Stomach (tissue), 8 donors: ENCODE measurements at regions not wholly inside any gene's neighbourhood (a gene's known extent, or its start where the extent isn't known, plus 50 kb on each side); places are given as distances from the start of the nearest gene placed in this dataset.
"Not testable (repeated sequence)": the region's sequence is repeated elsewhere in the genome, so short reads cannot be mapped to it uniquely, and the experiment has no call there.

ENCODE experiments used
- DNase-seq, 2 donors: peaks; one replicate each; pipeline versions ENCODE4 v3.0.0 to v3.0.0-alpha.2; 2013 to 2019
- H3K27ac ChIP-seq, 5 donors: fragments of 200-600 bp in 4 of 5; sonication (generic) in 4 of 5; one replicate each; pipeline ENCODE4 v1.5.1; 2013 to 2019; ENCODE audit warnings: mild to moderate bottlenecking in 1 of 5, moderate library complexity in 1 of 5
- H3K27me3 ChIP-seq, 3 donors: fragments of 200-600 bp; sonication (generic); one replicate each; pipeline ENCODE4 v1.5.1; 2017 to 2019; ENCODE audit warnings: mixed run types in 1 of 3
- H3K36me3 ChIP-seq, 4 donors: fragments of 200-600 bp; sonication (generic); 1 replicate in 3 of 4; 2 replicates in 1 of 4; pipeline ENCODE4 v1.5.1; 2016 to 2019
- H3K4me1 ChIP-seq, 4 donors: fragments of 200-600 bp; sonication (generic); one replicate each; pipeline ENCODE4 v1.5.1; 2016 to 2019
- H3K4me3 ChIP-seq, 4 donors: fragments of 200-600 bp; sonication (generic) in 3 of 4; one replicate each; pipeline ENCODE4 v1.5.1; 2016 to 2019; ENCODE audit warnings: mild to moderate bottlenecking in 1 of 4
- H3K9me3 ChIP-seq, 4 donors: fragments of 200-600 bp; sonication (generic); one replicate each; pipeline ENCODE4 v1.5.1; 2016 to 2019
- CTCF ChIP-seq, 7 experiments: fragments of 450-650 bp in 4 of 7; fragments of 200-600 bp in 3 of 7; sonication (generic) in 3 of 7; IDR thresholded peaks; one replicate each; pipeline ENCODE4 v1.5.1; 2016 to 2019; ENCODE audit warnings: antibody characterized with exemption in 7 of 7, control low read depth in 2 of 7, mild to moderate bottlenecking in 1 of 7
- EP300 ChIP-seq: sonication (generic); formaldehyde crosslinking; IDR thresholded peaks from one replicate; pipeline ENCODE4 v1.6.1; 2017; ENCODE audit warnings: antibody characterized with exemption
- POLR2A ChIP-seq, 4 donors: fragments of 450-650 bp; IDR thresholded peaks; one replicate each; pipeline ENCODE4 v1.6.1; 2016; ENCODE audit warnings: antibody characterized with exemption in 4 of 4, control low read depth in 2 of 4, mild to moderate bottlenecking in 1 of 4, moderate library complexity in 1 of 4
- POLR2AphosphoS5 ChIP-seq, 3 donors: sonication (generic); formaldehyde crosslinking; IDR thresholded peaks; one replicate each; pipeline ENCODE4 v1.6.1; 2016; ENCODE audit warnings: antibody characterized with exemption in 3 of 3
- WGBS, 5 donors: extraction: QIAGEN DNeasy Blood & Tissue Kit in 3 of 5; methylation state at CpG; one replicate each; pipeline versions ENCODE4 v1.1.5 to v1.1.7; 2013 to 2018; 5-methylcytosine and 5-hydroxymethylcytosine counted together
- intact Hi-C: fragments of 100-400 bp; cut with DNase I; formaldehyde crosslinking; loops from one replicate; pipeline ENCODE4 v1.15.1; 2023; ENCODE audit warnings: low total_unique reads
- donor health status: healthy with polysubstance abuse.
- donor health status: Bipolar disorder and iron deficiency.
- donor health status: healthy.

GRCh38 chr2:57209799-57210198 is 836.8 kb upstream of the VRK2 start:
- no peaks in the 10 kb centered on the region for H3K9me3 ChIP-seq
- WGBS, 5 donors = 55 to 72% (median 63%) methylated on average over 4 of the region's 4 CpGs
- H3K4me3 ChIP-seq = no peak overlapping the region
- H3K36me3 ChIP-seq = no peaks in the 10 kb centered on the region
- H3K27me3 ChIP-seq = no peaks in the 10 kb centered on the region
- H3K27ac ChIP-seq = no peak overlapping the region
- TF ChIP-seq CTCF (IDR thresholded peaks at IDR 0.05) = no peak
- no peak for DNase-seq
- intact Hi-C loops = no loop called here
- H3K4me1 ChIP-seq = no peaks in the 10 kb centered on the region

- Histone ChIP-seq H3K27me3 (no peaks in the 10 kb centered on the region), H3K4me1 (no peaks in the 10 kb centered on the region), H3K27ac (no peak overlapping the region), H3K9me3 (no peaks in the 10 kb centered on the region), H3K4me3 (no peak overlapping the region), H3K36me3 (no peaks in the 10 kb centered on the region)
- no peak for DNase-seq
- 88 to 99% (median 93%) methylated on average over 4 of the region's 4 CpGs for WGBS, 5 donors
- intact Hi-C loops = no loop called here
- TF ChIP-seq CTCF (IDR thresholded peaks at IDR 0.05) (no peak), EP300 (no peak), POLR2AphosphoS5 (IDR thresholded peaks at IDR 0.05) (no peak), POLR2A (IDR thresholded peaks at IDR 0.05) (no peak)
Measured at GRCh38 chr2:57210855-57211254, 835.8 kb upstream of the VRK2 start.

GRCh38 chr2:57217013-57217412 is 829.6 kb upstream of the VRK2 start:
- WGBS, 5 donors = 80 to 100% (median 91%) methylated on average over 2 of the region's 2 CpGs
- H3K4me1 ChIP-seq = no peaks in the 10 kb centered on the region
- no peaks in the 10 kb centered on the region for H3K27me3 ChIP-seq
- peaks cover 3 to 33% (median 26%) of the 10 kb centered on the region in 4 donors for H3K9me3 ChIP-seq
- no peak for TF ChIP-seq POLR2A (IDR thresholded peaks at IDR 0.05)
- TF ChIP-seq CTCF (IDR thresholded peaks at IDR 0.05) = no peak
- TF ChIP-seq EP300 = no peak
- no peak for TF ChIP-seq POLR2AphosphoS5 (IDR thresholded peaks at IDR 0.05)
- H3K36me3 ChIP-seq = no peaks in the 10 kb centered on the region
- intact Hi-C loops = no loop called here
- no peak overlapping the region for H3K27ac ChIP-seq
- H3K4me3 ChIP-seq = no peak overlapping the region
- DNase-seq = no peak

GRCh38 chr2:57218206-57218605 is 828.4 kb upstream of the VRK2 start:
- no peaks in the 10 kb centered on the region for H3K36me3 ChIP-seq
- no peaks in the 10 kb centered on the region for H3K27me3 ChIP-seq
- whole genome bisulfite sequencing, 5 donors = 65 to 90% (median 78%) methylated on average over 1 to 2 of the region's 2 CpGs; no CpG with 5 or more reads in 1 of the 5 donors
- peaks cover 3 to 33% (median 26%) of the 10 kb centered on the region in 4 donors for H3K9me3 ChIP-seq
- H3K27ac ChIP-seq = no peak overlapping the region
- intact Hi-C loops = no loop called here
- no peak for TF ChIP-seq EP300
- no peak for TF ChIP-seq CTCF (IDR thresholded peaks at IDR 0.05)
- no peak for TF ChIP-seq POLR2A (IDR thresholded peaks at IDR 0.05)
- no peak for TF ChIP-seq POLR2AphosphoS5 (IDR thresholded peaks at IDR 0.05)
- DNase-seq = no peak
- H3K4me1 ChIP-seq = no peaks in the 10 kb centered on the region
- H3K4me3 ChIP-seq = no peak overlapping the region

GRCh38 chr2:57229706-57230105 is 816.9 kb upstream of the VRK2 start:
- H3K4me3 ChIP-seq, H3K27me3 ChIP-seq, H3K9me3 ChIP-seq, DNase-seq, H3K27ac ChIP-seq, intact Hi-C loops, H3K36me3 ChIP-seq, H3K4me1 ChIP-seq: not testable (repeated sequence)
- WGBS, 5 donors = 91 to 94% (median 93%) methylated on average over 11 to 12 of the region's 12 CpGs

GRCh38 chr2:57232341-57232740 is 814.3 kb upstream of the VRK2 start:
- peaks cover 0 to 12% (median 2%) of the 10 kb centered on the region in 4 donors for H3K9me3 ChIP-seq
- intact Hi-C loops, H3K4me1 ChIP-seq, H3K27ac ChIP-seq, H3K36me3 ChIP-seq, H3K4me3 ChIP-seq, DNase-seq, H3K27me3 ChIP-seq: not testable (repeated sequence)
- WGBS, 5 donors = 88 to 96% (median 89%) methylated on average over 9 of the region's 9 CpGs

GRCh38 chr2:57251495-57251894 is 795.1 kb upstream of the VRK2 start:
- WGBS, 5 donors = 61 to 87% (median 77%) methylated on average over 3 of the region's 3 CpGs
- H3K27me3 ChIP-seq, intact Hi-C loops, H3K4me1 ChIP-seq, H3K4me3 ChIP-seq, H3K27ac ChIP-seq, H3K36me3 ChIP-seq, DNase-seq: not testable (repeated sequence)
- peaks cover 0 to 40% (median 21%) of the 10 kb centered on the region in 4 donors for H3K9me3 ChIP-seq

GRCh38 chr2:57276408-57276807 is 770.2 kb upstream of the VRK2 start:
- H3K9me3 ChIP-seq = peaks cover 0 to 29% (median 23%) of the 10 kb centered on the region in 4 donors

More at GRCh38 chr2:57276408-57276807, 770.2 kb upstream of the VRK2 start:
- H3K4me3 ChIP-seq, H3K27me3 ChIP-seq, DNase-seq, H3K36me3 ChIP-seq, H3K27ac ChIP-seq, intact Hi-C loops, H3K4me1 ChIP-seq: not testable (repeated sequence)
- 83 to 92% (median 89%) methylated on average over 9 of the region's 9 CpGs for WGBS, 5 donors
